HCEC 1CT (cell line): ENCODE measurements at regions not wholly inside any gene's neighbourhood (a gene's known extent, or its start where the extent isn't known, plus 50 kb on each side); places are given as distances from the start of the nearest gene placed in this dataset.
"Not testable (repeated sequence)": the region's sequence is repeated elsewhere in the genome, so short reads cannot be mapped to it uniquely, and the experiment has no call there.

Experiments used
- DNase-seq: peaks from one replicate; pipeline ENCODE4 v3.0.0-alpha.2; 2017

DNA sequence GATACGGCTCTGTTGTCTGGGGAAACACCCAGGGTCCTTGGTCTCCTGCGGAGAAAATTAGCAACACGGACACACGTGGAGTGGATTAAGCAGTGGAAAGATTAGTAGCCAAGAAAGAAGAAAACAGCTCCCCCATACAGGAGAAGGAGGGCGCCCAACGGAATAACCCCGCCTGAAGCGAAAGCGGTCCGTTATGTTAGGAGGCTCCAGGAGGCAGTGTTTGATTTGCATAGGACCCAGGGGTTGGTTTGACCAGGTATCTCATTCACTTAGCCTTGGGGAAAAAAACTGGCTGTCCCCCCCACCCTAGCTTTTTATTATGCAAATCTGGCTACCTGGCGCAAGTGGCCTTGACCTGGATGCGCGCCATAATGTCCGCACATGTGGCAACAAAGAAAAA, 170.1 kb upstream of the KYNU start:
- DNase-seq = no peak

DNA sequence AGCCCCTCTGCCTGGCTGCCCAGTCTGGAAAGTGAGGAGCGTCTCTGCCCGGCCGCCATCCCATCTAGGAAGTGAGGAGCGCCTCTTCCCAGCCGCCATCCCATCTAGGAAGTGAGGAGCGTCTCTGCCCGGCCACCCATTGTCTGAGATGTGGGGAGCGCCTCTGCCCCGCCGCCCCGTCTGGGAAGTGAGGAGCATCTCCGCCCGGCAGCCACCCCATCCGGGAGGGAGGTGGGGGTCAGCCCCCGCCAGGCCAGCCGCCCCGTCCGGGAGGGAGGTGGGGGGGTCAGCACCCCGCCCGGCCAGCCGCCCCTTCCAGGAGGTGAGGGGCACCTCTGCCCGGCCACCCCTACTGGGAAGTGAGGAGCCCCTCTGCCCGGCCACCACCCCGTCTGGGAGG, 175.1 kb upstream of the KYNU start:
- not testable (repeated sequence) for DNase-seq

DNA sequence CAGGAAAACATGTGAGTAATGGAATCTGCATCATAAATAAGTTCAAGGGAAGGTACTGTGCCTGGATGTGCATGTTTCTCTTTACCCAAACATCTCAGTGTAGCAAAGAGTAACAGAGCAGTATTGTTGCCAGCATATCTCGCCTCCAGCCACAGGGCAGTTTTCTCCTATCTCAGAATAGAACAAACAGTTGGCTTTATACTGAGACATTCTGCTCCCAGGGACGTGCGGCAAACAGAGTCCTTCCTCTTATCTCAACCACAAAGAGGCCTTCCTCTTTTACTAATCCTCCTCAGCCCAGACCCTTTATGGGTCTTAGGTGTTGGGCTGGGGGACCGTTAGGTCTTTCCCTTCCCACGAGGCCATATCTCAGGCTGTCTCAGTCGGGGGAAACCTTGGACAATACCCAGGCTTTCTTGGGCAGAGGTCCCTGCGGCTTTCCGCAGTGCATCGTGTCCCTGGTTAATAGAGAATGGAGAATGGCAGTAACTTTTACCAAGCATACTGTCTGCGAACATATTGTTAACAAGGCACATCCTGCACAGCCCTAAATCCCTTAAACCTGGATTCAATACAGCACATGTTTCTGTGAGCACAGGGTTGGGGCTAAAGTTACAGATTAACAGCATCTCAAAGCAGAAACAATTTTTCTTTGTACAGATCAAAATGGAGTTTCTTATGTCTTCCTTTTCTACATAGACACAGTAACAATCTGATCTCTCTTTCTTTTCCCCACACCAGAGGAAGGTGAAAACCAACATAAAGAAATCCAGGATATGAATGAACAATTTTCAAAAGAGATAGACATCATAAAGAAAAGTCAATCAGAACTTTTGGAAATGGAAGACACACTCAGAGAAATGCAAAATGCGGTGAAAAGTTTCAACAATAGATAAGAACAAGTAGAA, 181.9 kb upstream of the KYNU start:
- DNase-seq = not testable (repeated sequence)

DNA sequence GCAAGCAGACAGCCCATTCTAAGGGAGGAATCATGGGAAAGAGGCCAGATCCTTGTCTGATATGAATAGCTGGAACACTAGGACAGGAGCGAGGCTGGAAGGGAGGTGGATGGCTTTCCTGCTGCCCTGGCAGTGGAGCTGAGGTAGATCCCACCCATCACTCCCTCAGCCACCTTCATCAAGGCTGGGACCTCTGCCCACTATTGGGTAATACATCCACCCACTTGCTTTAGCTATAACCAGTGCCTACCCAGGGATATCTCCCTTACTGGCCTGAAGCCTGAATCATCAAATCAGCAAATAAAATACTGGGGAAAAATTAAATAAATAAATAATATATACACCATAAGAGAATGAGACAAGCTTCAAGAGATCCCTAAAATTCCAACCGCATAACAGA, 183.2 kb upstream of the KYNU start:
- DNase-seq = no peak

DNA sequence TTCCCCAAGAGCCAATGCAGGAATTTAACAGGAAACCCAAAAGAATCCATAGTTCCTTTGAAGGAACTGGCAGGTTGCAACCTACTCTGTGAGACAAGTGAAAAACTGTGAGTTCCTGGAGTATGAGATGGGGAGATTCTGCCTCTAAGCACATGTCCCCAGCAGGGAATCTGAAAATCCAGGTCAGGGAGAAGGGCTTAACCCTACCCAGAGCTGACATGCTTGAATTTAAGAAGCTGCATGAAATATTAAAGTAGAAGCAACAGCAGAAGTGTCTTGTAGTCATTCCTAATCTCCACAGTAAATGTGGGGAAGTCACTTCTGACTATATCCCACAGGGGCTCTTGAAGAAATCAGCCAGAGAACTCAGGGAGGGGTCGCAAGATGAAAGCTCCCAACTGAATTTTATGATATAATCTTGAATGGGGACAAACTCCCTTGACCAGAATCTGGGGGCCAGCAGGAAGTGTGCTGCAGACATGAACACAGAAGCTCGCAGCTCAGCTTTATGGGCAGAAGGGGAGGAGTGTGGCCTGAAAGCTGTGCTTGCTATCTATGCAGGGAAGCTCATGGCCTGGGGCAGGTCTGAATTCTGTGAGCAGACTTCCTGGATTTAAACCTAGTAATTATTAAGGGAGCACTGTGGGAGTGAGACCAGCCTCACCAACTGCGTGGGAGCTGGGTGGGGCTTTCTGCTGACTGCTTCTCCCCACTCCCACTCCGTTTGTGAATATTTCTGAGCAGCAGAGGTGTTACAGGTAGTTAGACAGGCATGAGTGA, 184.1 kb upstream of the KYNU start:
- no peak for DNase-seq

DNA sequence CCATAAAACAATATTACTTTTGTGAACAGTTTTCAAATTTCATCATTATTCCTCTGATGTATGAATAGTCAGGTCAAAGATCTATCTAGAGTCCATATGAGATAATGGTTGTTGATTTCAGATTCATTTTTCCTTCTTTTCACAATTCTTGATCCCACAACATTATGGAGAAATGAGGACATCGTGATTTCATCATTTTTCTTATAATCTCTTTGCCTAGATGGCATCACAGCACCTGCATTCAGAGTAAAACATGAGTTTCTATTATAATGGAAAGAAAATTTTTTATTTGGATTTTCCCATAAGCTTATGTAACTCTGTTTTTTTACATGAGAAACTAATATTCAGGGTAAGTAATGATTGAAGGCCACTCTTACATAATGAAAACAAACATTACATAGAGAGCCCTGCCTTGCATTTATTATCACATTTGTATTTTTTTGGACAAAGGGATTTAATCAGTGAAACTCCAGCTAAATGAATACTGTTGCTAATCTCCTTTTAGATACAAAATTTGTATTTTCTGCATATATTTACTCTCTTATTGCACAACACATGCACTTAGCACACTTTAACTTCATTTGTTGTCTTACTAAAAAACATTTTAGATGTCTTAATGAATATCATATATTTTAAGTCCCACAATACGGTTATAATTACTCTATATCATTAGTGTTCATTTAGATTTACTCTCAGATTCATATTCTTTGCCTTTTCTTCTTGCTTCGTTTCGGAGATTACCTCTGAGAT, 188.4 kb upstream of the KYNU start:
- no peak for DNase-seq

DNA sequence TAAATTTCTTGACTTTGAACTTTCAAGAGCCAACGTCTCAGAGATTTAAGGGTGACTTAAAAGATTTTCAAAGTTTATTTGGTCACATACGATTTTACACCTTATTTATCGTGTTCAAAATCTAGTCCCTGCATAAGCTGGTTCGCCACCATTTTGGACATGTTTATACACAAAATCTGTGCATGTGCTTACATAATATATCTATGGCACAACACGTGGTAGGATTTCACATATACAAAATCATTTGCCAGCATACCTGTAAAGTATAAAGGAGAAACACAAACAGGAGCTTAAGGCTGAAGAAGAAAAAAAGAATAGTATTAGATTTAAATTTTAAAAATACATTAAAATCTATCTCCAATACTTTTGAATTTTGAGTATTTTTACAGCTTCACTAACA, 190.0 kb upstream of the KYNU start:
- no peak for DNase-seq

DNA sequence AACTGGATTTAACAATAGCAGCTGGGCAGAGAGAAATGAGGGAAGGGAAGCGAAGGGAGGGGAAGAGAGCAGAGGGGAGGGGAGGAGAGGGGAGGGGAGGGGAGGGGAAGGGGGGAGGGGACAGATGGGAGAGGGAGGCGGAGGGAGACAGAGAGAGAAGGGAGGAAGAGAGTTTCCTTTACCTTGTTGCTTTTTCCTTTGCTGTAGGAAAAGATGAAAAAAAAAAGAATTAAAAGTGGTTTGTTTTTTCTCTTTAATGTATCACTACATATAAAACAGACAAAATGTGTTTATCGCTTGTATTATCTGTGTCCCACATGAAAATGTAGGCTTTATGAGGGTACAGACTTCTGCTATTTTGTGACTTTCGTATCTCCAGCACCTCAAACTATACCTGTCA, 190.4 kb upstream of the KYNU start:
- DNase-seq = no peak

DNA sequence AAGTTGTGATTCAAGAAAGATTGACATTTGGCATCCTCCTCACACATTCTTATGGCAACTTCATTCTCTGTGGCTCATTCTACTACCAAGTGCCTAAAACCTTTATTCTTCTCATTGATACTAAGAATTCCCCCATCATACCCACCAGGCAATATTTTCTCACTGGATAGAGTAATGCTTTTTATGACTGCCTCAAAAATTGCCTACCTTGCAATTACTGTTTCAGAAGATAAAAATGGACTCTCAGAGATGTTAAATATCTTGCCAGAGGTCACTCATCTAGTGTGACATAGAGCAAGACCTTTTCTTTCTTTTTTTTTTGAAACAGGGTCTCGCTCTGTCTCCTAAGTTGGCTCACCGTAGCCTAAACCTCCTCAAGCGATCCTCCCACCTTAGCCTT, 192.8 kb upstream of the KYNU start:
- no peak for DNase-seq

DNA sequence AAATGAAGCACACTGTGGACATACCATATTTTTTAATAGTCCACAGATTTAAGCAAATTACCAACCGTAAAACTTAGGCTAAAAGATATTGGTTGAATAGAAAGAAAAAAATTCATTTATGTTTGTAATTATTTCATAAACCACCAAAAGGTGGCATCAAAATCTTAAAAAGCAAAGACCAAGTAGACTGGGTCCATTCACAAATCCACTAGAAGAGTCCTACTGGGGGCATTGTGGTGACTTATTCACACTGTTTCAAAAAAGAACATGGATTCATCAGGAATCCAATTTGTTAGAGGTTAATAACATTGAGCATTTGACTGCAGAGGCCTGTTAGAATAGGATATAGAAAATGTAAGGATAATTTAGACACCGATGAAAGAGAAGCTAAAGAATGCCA, 194.9 kb upstream of the KYNU start:
- peak; percentile 43 for DNase-seq

DNA sequence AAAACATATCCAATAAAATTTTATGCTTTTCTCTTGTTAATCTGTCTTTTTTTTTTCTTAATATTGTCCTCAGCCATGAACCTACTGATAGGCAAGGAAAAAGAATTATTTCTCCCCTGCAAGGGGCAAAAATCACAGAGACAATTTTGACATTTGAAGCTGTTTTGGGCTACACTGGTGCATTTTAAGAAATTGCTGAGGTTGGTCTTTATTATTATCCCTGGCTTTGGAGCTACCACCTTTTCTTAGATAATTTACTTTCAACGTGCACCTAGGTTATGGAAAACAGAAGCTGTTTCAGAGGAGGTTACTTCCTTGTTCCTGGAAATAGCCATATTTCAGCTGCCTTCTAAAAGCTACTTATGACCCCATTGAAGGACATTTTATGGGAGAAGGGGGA, 195.5 kb upstream of the KYNU start:
- DNase-seq = no peak

DNA sequence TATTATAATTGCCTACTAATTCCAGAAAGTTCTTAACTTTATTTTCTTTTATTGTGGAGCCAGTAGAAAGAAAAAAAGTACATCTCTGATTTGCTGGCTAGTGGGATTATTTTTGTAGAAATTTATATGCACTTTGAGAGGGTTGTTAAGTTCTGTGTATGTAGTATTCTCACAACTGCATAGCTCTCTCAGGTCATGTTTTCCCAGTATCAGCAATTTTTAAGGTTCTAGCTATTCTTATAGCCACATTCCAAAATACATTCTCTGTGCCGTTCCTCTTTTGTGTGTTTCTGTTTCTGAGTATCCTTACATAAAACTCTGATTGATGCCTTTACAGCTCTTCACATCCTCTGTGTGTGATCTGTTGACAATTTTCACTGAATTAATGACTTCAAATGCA, 199.3 kb upstream of the KYNU start:
- no peak for DNase-seq

DNA sequence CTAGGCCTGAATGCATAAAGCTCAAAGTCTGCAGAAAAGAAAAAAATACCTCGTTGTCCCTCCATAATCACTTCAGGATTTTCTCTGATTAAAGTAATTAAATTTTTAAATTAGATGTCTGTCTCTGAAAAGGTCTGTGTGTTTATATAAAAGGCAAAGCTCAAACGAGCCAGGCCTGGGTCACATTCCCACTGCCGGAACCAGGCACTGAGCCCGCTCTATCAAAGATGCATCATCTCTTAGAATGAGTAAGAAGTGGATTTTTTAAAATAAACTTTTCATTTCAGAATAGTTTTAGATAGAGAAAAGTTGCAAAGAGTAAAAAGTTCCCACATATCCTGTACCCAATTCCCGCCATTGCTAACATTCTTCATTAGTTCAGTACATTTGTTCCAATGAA, 202.1 kb upstream of the KYNU start:
- DNase-seq = peak; percentile 9

DNA sequence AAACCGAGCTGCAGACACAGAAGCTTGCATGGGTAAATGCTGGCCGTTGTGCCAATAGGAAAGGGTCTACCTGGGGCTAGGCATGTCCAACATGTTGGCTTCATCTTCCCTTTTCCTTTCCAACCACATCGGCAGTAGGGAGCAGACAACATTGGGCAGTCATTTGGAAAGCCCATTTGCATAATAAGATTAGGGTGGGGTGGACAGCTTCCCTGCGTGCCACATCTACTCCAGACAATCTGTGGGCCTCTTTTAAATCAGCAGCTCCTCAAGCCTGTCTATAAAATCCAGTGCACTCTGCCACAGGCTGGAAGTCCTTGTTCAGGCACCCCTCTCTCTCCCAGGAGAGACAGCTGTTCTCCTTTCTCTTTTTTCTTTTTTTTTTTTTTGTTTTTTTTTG, 203.6 kb upstream of the KYNU start:
- no peak for DNase-seq

DNA sequence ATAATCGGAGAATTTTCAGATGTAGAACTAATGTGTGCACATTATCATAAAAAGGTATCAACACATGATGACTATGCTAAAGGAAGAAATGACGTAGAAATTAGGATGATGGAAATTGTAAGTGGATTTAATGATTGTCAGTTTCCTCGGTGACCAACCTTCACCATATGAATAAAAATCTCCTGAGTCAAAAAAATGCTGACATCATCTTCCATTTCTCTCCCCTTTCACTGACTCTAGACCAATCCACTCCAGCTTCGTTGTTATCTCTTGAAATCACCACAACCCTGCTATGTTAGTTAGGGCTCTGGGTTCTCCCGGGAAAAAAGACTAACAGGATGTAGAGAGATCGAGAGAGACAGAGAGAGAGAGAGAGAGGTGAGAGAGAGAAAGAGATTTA, 204.8 kb upstream of the KYNU start:
- no peak for DNase-seq

DNA sequence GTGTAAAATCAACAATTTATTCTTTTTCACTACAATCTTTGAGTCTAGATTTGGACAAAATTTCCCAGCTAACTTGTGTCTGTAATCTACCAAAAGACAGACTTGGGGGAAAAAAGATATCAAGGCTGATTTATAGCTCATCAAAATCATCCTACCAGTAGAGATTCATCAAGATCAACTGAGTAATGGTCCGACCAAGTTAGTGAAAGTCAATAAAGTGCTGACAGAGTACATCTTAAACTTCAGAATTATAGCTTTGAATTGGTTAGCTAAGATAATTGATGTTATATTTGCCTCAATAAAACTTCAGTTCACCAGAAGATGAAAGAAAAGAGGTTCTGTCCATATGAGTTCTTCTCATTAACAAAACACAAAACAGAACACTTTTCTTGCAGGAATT, 207.1 kb upstream of the KYNU start:
- DNase-seq = no peak

DNA sequence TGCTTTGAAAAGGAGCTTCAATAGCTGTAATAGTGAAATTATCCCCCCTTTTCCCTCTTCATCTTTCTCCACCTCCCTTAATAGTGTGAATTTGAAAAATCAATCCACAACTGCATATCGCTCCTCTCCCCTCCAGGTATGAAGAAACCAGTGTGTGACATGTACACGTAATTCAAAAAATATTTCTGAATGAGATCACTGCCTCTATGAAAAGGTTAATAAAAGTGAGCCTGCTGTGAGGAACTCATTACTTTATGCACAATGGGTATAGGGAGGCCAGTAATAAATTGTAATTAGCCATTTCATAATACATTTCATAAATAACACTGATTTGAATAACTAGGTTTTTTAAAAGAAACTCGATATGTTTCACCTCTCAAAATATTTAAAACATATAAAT, 209.0 kb upstream of the KYNU start:
- no peak for DNase-seq

DNA sequence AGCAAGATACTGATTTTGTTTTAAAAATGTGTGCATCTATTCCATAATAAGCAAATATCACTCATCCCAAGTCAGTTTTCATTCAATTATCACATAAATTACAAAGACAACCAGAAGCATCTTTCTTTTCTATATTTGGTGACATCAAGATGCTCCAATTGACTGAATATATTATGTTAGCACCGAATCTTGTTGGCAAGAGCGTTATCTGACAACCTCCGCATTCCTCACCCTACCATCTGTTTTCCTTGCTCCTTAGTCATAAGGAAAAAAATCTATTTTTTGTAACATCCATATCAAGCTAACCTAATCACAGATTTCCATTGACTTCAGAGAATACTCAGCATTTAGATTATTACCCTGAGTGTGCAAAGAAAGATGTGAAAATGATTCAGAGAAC, 212.2 kb upstream of the KYNU start:
- DNase-seq = no peak

DNA sequence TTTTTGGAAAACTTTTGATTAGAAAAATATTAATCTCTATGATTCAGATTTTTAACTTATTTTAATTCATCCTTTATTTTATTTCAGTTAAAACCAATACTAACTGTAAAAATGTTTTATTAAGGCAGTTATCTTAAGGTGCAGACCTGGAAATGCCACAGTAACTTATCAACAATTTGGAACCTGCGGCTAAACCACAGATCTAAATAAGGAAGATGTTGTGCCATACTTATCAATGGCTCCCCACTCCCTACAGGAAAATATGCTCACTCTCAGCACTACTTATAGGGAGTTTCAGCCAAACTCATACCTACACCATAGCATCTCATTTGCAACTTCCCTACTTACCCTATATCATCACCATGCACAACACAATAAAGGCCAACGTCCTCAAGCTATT, 226.9 kb upstream of the KYNU start:
- no peak for DNase-seq

DNA sequence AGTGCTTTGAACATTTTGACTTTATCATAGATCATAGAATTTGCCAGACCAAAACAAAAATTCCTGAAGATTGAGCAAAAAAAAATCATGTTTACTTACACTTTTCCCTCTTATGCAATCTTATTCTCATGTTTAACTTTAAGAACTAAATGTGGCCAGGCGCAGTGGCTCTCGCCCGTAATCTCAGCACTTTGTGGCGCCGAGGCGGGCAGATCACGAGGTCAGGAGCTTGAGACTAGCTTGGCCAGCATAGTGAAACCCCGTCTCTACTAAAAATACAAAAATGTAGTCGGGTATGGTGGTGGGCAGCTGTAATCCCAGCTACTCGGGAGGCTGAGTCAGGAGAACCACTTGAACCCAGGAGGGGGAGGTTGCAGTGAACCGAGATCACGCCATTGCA, 227.9 kb upstream of the KYNU start:
- no peak for DNase-seq

DNA sequence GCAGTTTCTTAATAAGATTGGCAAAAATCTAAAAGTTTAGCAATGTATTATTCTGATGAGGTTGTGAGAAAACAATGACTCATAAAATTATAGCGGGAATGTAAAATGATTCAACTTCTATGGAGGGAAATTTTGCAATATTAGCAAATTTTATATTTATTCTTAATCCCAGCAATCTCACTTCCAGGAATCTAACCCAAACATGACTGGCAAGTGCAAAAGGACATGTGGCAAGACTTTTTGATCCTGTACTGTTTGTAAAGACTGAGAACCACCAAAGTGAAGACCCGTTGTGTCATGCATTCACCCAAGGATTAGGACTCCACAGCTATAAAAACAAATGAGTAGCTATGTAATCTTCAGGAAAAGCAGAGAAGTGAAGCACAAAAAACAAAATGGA, 234.8 kb upstream of the KYNU start:
- peak; percentile 68 for DNase-seq

DNA sequence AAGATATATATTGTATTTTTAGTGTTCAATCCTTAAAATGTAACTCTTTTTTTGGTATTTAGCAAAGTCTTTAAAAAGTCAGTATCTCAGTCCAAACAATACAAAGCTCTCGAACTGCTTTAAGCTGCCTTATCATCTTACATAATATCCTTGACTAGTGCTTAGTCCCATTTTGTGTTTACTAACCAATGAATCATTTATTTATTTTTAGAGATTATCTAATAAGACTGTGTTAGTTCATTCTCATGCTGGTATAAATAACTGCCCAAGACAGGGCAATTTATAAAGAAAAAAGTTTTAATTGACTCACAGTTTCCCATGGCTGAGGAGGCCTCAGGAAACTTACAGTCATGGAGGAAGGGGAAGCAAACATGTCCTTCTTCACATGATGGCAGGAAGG, 248.3 kb upstream of the KYNU start:
- DNase-seq = peak; percentile 17

DNA sequence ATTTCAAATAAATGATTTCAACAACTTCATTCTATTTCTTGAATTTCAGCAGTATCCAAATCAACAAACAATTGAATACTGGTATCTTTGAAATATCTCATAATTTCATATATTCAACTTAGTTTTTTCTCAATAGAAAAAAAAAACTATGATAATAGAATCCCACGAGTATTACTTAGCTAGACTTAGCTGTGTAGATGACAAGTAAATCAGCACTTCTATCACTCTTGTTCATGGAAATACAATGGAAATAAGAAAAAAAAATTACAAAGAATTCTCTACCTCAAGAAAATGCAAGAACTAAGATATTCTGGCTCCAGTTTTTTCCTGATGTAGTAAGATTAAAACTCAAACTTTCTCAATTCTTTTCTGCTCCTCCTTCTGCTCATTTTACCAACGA, 256.2 kb upstream of the KYNU start:
- no peak for DNase-seq

DNA sequence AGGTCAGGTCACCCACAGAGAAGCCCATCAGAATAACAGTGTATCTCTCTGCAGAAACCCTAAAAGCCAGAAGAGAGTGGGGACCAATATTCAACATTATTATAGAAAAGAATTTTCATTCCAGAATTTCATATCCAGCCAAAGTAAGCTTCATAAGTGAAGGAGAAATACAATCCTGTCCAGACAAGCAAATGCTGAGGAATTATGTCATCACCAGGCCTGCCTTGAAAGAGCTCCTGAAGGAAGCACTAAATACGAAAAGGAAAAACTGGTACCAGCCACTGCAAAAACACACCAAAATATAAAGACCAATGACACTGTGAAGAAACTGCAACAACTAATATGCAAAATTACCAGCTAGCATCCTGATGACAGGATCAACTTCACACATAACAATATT, 260.0 kb upstream of the KYNU start:
- no peak for DNase-seq
